ENCODE measurements at regions not wholly inside any gene's neighbourhood (a gene's known extent, or its start where the extent isn't known, plus 50 kb on each side); places are given as distances from the start of the nearest gene placed in this dataset.

DNA sequence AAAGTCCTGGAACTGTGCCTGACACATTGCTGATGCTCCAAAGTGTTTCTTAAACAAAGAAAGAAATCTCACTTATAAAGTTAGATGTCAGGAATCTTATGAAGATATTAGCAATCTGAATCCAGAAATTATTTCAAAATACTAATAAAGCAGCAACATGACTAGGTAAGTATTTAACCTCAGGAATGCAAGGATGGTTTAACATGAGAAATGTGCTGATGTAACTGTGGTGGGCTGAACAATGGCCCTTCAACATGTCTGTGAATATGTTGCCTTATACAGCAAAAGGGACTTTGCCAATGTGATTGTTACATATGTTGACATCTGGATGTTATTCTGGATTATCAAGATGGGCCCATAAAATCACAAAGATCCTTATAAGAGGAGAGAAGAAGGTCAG, 87.1 kb downstream of the TEX36 start:
- Histone ChIP-seq H3K4me1 (ENCODE audit: insufficient read depth, low read length, poor library complexity, severe bottlenecking) (peaks cover 3% of the 10 kb centered on the region), H3K9me3 (ENCODE audit: low read depth, low read length, poor library complexity, severe bottlenecking) (no peaks in the 10 kb centered on the region), H3K27me3 (replicated peaks; ENCODE audit: insufficient read depth, low read depth, low read length, poor library complexity) (no peaks in the 10 kb centered on the region), H3K27ac (ENCODE audit: low read depth, low read length, poor library complexity, severe bottlenecking) (no peak overlapping the region), H3K36me3 (ENCODE audit: insufficient read depth, low read length, poor library complexity, severe bottlenecking) (no peaks in the 10 kb centered on the region), H3K4me3 (ENCODE audit: low read depth, low read length, poor library complexity, severe bottlenecking) (no peak overlapping the region)
- TF ChIP-seq EZH2 (IDR thresholded peaks at IDR 0.05; ENCODE audit: borderline replicate concordance, low read depth, low read length, poor library complexity, severe bottlenecking) (no peak), CTCF (conservative IDR thresholded peaks at IDR 0.05; ENCODE audit: low read depth, low read length) (no peak)
- BruUV-seq (replicated peaks) = no TSS peak
- ChIA-PET POLR2A (ENCODE audit: low non-redundant PET) (no interaction called here), CTCF (no interaction called here)
- DNase-seq (ENCODE audit: low spot score) = no peak
- intact Hi-C loops (cut with micrococcal nuclease; ENCODE audit: unreplicated experiment) = no loop called here

DNA sequence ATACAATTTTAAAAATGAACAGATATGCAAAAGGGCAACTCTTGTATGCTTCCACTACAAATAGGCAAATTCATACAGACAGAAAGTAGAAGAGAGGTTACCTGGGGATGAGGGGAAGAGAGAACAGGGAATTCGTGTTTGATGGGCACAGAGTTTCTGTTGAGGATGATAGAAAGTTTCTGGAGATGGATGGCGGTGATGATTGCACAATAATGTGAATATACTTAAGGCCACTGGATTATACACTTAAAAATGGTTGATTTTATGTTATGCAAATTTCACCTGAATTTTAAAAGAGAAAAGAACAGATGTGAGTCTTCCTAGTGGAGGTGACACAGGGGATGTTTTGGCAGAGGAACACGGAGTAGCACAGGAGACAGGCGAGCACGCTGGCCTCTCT, 89.3 kb downstream of the TEX36 start:
- no peaks in the 10 kb centered on the region for H3K36me3 ChIP-seq (ENCODE audit: insufficient read depth, low read length, poor library complexity, severe bottlenecking)
- DNase-seq (ENCODE audit: low spot score) = no peak
- no peak overlapping the region for H3K27ac ChIP-seq (ENCODE audit: low read depth, low read length, poor library complexity, severe bottlenecking)
- TF ChIP-seq CTCF (conservative IDR thresholded peaks at IDR 0.05; ENCODE audit: low read depth, low read length) = no peak
- TF ChIP-seq EZH2 (IDR thresholded peaks at IDR 0.05; ENCODE audit: borderline replicate concordance, low read depth, low read length, poor library complexity, severe bottlenecking) = no peak
- BruUV-seq (replicated peaks) = no TSS peak
- ChIA-PET POLR2A (ENCODE audit: low non-redundant PET) (no interaction called here), CTCF (no interaction called here)
- H3K4me3 ChIP-seq (ENCODE audit: low read depth, low read length, poor library complexity, severe bottlenecking) = no peak overlapping the region
- no peaks in the 10 kb centered on the region for H3K9me3 ChIP-seq (ENCODE audit: low read depth, low read length, poor library complexity, severe bottlenecking)
- H3K27me3 ChIP-seq (replicated peaks; ENCODE audit: insufficient read depth, low read depth, low read length, poor library complexity) = no peaks in the 10 kb centered on the region
- intact Hi-C loops (cut with micrococcal nuclease; ENCODE audit: unreplicated experiment) = no loop called here
- peaks cover 3% of the 10 kb centered on the region for H3K4me1 ChIP-seq (ENCODE audit: insufficient read depth, low read length, poor library complexity, severe bottlenecking)

DNA sequence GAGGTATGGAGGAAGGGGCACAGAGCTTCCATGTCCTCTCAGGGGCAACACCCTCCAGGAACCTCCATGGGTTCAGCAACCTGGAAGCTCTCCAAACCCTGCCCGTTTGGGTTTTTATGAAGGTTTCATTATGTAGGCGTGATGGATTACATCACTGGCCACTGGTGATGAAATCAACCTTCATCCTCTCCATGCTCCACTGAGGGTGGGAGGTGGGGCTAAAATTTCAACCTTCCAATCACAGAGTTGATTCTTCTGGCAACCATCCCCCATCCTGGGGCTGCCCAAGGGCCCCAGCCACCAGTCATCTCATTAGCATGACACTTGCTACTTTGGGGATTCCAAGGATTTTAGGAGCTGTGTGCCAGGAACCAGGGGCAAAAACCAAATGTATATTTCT, 90.1 kb downstream of the TEX36 start:
- TF ChIP-seq EZH2 (IDR thresholded peaks at IDR 0.05; ENCODE audit: borderline replicate concordance, low read depth, low read length, poor library complexity, severe bottlenecking) = no peak
- TF ChIP-seq CTCF (conservative IDR thresholded peaks at IDR 0.05; ENCODE audit: low read depth, low read length) = no peak
- Histone ChIP-seq H3K9me3 (ENCODE audit: low read depth, low read length, poor library complexity, severe bottlenecking) (no peaks in the 10 kb centered on the region), H3K27me3 (replicated peaks; ENCODE audit: insufficient read depth, low read depth, low read length, poor library complexity) (no peaks in the 10 kb centered on the region), H3K4me3 (ENCODE audit: low read depth, low read length, poor library complexity, severe bottlenecking) (no peak overlapping the region), H3K27ac (ENCODE audit: low read depth, low read length, poor library complexity, severe bottlenecking) (no peak overlapping the region), H3K36me3 (ENCODE audit: insufficient read depth, low read length, poor library complexity, severe bottlenecking) (no peaks in the 10 kb centered on the region), H3K4me1 (ENCODE audit: insufficient read depth, low read length, poor library complexity, severe bottlenecking) (peaks cover 3% of the 10 kb centered on the region)
- ChIA-PET POLR2A (ENCODE audit: low non-redundant PET) (no interaction called here), CTCF (no interaction called here)
- DNase-seq (ENCODE audit: low spot score) = peak; percentile 19
- intact Hi-C loops (cut with micrococcal nuclease; ENCODE audit: unreplicated experiment) = no loop called here
- no TSS peak for BruUV-seq (replicated peaks)
